ENCODE measurements at regions not wholly inside any gene's neighbourhood (a gene's known extent, or its start where the extent isn't known, plus 50 kb on each side); places are given as distances from the start of the nearest gene placed in this dataset.

DNA sequence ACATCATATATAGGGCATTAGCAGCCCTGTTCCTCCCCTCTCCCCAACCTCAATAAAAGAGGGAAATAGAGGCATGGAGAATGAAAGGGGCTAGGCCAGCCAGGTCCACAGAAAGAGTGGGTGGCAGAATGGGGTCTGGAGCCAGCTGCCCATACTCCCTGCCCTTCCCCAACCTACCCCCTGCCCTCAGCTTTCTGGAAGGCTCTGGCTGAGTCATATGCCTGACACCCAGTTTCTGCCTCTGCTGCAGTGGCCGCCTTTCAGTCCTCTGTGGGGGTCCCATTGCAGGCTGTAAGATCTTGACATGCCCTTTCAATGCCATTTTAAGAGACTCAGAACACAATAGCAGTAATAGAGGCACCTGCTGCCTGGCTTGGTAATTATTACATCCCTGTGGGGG lies 95.7 kb downstream of the LINGO1 start:
- TF ChIP-seq RAD21 (IDR thresholded peaks at IDR 0.05; ENCODE audit: low read depth) (no peak), YY1 (IDR thresholded peaks at IDR 0.05; ENCODE audit: low read depth) (no peak), TAF1 (IDR thresholded peaks at IDR 0.05; ENCODE audit: low read depth) (no peak)
